CD4-positive, alpha-beta T cell treated with Interleukin-17A for 4 hours (primary cell): ENCODE measurements at regions not wholly inside any gene's neighbourhood (a gene's known extent, or its start where the extent isn't known, plus 50 kb on each side); places are given as distances from the start of the nearest gene placed in this dataset.
A peak's percentile ranks its signal among the peaks of the same experiment; 100 is the strongest.
"Not testable (repeated sequence)": the region's sequence is repeated elsewhere in the genome, so short reads cannot be mapped to it uniquely, and the experiment has no call there.

Source experiments
- DNase-seq: peaks from one replicate; pipeline ENCODE4 v3.0.0-alpha.2; 2020; ENCODE audit warnings: mixed read lengths

DNA sequence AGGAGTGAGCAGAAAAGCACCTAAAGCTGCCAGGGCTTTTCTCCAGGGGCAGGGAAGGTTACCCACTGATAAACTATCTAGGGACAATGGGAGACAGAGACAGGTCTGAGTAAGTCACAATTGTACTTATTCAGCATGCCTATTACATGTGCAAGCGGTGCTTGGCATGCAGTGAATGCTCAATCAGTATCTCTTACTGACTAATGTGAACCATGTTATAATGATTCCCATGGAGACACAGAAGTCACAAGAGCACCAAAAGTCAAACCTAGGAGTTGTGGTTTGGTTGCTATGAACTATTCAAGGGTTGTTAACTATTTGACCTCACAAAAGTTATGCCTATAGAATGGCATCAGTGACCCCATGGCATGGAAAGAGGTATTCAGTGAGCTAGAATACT is 50.0 kb upstream of the RASGRP1 start:
- no peak for DNase-seq

DNA sequence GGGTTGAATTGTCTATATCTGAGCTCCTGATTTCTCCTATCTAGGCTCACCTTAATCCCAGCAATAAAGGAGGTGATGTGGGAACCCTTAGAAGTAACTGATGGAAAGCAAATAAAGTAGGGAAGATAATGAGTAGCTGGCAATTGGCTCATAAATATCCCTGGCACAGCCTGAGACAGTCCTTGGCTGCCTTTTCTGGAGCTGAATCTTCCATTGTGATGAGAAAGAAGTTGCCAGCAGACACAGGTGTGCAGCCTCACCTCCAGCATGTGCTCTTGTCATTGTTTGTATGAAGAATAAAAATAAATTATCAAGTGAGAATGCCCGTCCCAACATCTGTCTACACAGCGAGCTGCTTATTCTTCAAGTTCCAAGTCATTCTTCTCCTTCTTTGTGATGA is 53.2 kb upstream of the RASGRP1 start:
- DNase-seq: no peak

DNA sequence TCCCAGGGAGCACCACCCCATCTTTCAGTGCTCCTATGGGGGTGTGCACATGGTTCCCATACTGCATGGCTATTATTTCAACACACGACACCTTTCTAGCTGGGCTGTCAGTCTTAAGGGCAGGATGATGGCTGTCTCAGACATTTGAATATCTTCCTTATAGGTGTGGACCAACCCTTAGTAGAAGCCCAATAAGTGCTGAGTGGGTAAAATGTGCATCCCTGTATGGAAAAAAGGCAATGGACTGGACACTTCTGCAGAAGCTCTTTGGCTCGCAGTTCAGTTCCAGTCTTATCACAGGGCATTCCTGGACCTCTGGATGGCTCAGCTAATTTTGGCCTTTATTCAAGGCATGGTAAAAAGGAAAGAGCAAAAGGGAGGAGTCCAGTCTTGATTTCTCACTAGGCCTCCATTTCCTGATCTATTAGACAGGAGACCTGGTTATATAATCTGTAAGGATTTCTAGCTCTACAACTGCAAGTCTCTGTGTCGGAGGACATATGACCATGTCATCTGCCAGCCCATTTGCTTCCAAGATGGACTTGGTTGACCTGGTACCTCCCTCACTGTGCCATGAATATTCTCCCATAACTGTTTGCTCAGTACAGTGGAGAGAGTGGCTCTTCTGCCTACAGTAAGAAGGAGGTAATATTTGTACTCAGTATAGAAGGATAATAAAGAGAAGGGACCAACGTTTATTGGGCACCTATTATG is 53.8 kb upstream of the RASGRP1 start:
- no peak for DNase-seq

GRCh38 chr15:38620098-38620497 is 55.5 kb upstream of the RASGRP1 start:
- no peak for DNase-seq

- DNase-seq: no peak
Observed at GRCh38 chr15:38620851-38621594, 56.4 kb upstream of the RASGRP1 start.

DNA sequence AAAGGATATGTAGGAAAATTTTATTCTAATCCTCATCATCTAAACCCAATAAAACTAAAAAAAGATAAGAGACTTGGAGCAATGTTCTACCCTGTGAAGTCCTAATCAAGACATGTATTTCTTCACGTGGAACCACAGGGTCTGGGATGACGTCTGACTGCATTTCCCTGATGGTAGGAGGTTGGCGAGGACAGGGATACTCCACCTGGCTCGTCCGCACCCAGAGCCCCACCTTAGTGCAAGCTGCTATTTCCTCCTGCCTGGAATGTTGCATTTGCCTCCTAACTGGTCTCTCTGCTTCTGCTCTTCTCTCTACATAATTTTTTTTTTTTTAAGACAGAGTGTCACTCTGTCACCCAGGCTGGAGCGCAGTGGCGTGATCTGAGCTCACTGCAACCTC is 57.7 kb upstream of the RASGRP1 start:
- no peak for DNase-seq

GRCh38 chr15:38622908-38623307 is 58.3 kb upstream of the RASGRP1 start:
- DNase-seq: no peak

- no peak for DNase-seq
Observed at GRCh38 chr15:38623744-38624143, 59.1 kb upstream of the RASGRP1 start.

DNA sequence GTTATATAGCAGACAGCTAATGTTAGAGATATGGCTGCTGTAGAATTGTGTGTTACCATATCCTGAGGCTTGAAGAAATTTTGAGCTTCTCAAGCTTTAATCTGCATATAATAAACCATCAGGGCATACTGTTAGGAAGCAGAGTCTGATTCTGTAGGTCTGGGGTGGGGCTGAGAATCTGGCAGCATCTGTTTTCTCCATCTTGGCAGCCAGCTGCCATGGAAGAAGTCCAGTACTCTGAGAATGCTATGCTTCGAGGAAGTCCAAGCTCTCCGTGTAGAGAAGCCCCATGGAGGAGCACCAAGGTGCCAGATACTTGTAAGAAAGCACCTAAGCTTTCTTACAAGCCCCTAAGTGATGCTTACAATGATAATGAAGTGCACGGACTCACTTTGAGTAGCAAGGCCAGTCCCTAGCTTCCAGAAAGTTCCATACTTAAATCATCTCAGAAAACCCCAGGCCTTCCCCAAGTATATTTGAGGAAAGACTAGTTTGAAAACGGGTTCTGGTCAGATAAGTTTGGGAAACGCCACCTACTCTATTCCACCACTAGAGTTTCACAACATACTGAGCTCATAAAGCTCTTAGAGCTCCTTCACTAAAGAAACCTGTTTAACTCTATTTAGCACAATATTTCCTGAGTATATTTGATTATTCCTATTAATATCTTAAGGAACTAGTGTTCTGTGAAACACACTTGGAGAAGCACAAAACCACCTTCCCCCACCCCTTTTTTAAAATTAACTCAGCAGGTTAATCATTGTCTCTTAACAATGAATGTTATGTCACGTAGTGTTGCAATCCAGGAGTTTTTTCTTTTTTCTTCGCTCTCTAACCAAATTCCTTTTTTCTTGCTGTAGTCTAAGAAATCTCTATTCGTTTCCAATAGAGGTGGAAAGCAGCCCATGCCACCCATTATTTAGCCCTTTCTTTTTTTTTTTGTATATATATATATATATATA is 59.9 kb upstream of the RASGRP1 start:
- no peak for DNase-seq

- no peak for DNase-seq
Observed at GRCh38 chr15:38625886-38626285, 61.3 kb upstream of the RASGRP1 start.

DNA sequence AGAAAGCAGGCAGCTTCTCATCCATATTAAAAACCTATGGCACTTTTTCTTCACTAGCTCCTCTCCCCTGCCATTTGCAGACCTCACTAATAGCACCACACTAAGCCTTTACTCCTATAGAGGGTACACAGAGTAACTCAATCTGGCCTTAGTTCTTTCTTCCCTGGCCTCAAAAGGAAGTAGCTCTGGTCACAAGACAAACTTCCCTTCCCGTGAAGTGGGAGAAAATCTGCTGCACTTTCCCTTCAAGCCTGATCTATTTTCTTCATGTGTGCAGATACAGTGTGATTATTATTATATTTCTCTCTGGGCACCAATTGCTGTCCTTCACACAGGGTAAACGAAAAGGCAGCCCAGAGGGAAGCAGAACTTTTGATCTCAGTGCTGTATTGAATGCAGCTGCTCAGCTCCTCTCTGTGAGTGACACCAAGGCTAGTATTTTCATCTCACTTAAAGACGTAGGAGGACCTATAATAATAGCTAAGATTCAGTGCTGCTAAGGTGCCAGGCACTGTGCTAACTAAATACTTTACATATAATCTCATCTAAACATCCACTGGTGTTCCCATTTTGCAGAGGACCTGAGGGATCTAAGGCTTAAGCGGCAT is 61.9 kb upstream of the RASGRP1 start:
- DNase-seq: no peak

- no peak for DNase-seq
Observed at GRCh38 chr15:38627689-38628277, 63.2 kb upstream of the RASGRP1 start.

DNA sequence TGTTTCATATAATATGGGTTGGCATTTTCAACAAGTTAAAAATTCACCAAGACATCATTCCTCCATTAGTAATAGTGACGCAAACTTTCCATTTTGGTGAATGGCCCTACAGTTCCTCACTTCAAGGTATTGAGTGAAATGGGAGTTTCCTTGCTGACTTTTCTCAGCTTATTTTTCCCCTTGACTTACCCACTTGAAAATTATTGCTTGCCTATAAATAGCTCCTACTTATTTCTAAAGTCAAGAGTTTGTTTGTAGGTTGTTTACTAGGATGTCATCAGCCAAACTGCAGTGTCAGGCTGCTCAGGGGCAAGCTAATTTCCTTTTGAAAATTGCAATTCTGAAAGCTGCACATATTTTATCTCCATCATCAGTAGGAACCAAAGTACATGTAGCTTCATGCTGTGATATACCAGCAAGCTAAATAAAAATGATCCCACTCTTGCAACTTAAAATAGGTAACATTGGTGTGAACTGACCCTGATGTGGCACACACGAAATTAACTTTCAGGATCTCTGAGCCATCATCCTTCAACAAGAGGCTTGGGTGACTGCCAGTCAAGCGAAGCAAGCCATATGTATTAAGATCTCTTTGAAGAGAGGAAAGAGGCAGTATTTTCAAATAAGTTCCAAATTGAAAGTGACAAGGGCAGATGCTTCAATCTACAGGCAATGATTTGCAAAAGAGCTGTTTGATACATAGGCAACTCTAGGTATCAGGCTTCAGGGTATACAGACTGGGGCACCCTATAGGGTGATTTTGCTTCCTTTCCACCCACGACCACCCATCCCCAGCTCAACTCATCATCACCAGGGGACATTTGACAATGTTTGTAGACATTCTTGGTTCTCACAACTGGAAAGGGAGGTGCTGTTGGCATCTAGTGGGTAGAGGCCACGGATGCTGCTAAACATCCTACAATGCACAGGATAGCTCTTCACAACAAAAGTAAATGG is 66.8 kb upstream of the RASGRP1 start:
- peak; percentile 31 for DNase-seq

DNA sequence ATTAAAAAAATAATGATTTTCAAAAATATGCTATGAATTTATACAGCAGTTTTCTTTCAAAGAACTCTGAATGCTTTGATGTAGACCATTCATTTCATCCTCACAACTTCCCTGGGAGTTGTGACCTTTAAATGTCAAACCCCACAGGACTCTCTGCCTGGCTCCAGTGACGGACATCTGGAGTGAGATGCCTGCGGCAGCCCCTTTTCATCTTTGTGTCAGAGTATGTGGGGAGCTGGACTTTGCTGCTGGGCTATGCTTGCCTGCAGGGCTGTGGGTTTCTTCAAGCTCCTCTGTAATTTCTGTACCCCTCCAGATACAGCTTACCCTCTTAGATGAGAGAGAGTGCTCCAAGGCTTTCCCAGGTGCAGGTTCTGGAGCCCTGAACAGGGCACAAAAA is 70.6 kb upstream of the RASGRP1 start:
- no peak for DNase-seq

GRCh38 chr15:38636597-38636996 is 72.0 kb upstream of the RASGRP1 start:
- DNase-seq: no peak

DNA sequence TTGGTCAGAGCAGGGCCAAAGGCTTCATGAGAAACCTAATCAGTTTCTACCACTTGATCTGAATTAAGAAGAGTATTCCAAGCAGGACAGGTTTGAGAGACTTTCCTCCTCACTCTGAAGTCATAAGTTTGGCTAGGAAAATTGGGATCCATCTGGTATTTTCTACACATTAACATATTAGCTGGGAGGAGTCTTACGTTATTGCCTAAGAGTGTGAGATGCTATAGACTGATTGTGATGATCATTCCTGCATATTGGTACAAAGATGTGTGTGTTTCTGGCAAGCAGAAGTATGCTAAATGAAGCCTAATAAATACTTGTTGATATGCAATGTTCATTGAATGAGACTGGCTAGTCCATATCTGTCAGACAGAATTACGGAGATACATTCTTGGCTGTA is 73.5 kb upstream of the RASGRP1 start:
- no peak for DNase-seq

DNA sequence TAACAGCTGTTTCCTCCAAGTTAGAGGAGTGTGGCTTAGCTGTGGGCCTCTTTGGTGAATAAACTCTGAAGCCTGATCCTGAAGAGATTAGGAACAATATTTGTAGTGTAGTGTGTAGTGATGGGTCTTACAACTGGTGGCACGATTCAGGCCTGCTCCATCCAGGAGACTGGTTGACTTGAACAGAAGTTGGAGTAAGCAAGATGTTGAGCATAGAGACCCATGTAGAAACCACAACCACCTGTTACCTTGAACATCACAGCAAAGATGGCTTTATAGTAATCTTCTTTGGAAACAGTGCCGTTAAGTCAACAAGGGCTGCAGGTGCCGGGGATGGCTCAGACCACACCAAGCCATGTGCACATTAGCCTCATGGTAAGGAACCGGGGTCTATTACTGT is 74.2 kb upstream of the RASGRP1 start:
- DNase-seq: no peak

DNA sequence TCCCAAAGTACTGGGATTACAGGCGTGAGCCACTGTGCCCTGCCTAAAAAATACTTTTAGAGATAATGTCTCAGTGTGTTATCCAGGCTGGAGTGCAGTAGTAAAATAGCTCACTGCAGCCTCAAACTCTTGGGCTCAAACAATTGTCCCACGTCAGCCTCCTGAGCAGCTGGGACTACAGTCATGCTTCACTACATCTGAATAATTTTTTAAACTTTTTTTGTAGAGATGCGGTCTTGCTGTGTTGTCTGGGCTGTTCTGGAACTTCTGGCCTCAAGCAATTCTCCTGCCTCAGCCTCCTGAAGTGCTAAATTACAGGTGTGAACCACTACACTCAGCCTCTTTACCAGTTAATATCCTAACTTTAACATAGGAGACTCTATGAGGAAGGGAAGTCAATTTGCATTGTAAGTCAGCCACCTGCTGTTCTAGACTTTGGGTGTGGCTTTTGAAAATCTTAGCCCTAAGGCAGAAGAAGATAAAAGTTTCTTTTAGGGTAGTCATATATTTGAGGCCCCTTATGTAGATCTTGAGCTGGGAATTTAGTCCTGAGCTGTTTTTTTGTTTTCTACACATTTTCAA is 78.2 kb upstream of the RASGRP1 start:
- no peak for DNase-seq

DNA sequence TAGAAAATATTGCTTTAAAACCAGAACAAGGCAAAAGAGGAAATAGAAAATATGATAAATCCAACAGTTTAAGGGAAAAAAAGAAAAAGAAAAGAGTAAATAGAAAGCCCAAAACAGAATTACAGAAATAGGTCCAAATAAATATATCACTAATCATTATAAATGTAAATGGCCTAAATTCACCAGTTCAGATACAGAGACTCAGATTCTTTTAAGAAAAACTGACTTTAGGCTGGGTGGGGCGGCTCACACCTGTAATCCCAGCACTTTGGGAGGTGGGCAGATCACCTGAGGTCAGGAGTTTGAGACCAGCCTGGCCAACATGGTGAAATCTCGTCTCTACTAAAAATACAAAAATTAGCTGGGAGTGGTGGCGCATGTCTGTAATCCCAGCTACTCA is 79.7 kb upstream of the RASGRP1 start:
- DNase-seq: not testable (repeated sequence)

DNA sequence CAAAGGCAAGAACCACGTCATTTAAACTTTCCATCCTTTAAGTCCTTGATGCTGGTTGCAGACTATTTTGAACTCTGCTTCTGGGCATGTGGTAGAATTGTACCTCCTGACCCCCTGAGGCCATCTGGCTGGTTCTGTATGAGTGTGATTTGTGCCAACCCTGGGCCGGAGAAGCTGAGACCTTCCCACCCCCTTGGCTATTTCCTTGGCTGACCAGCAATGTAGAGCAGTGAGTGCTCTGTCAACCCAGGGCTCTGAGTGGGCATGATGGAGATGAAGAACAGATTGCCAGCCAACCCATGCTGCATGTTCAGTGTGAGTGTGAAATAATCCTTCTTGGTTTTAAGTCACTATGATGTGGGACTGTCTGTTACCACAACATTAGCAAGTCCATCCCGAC is 82.1 kb upstream of the RASGRP1 start:
- DNase-seq: no peak

- DNase-seq: no peak
Observed at GRCh38 chr15:38647683-38648082, 83.1 kb upstream of the RASGRP1 start.
